OCI-M1 (cell line): ENCODE measurements at regions not wholly inside any gene's neighbourhood (a gene's known extent, or its start where the extent isn't known, plus 50 kb on each side); places are given as distances from the start of the nearest gene placed in this dataset.

Experiments
- DNase-seq: peaks from one replicate; lab custom pipeline; 2025; lab: John Stamatoyannopoulos, UW

DNA sequence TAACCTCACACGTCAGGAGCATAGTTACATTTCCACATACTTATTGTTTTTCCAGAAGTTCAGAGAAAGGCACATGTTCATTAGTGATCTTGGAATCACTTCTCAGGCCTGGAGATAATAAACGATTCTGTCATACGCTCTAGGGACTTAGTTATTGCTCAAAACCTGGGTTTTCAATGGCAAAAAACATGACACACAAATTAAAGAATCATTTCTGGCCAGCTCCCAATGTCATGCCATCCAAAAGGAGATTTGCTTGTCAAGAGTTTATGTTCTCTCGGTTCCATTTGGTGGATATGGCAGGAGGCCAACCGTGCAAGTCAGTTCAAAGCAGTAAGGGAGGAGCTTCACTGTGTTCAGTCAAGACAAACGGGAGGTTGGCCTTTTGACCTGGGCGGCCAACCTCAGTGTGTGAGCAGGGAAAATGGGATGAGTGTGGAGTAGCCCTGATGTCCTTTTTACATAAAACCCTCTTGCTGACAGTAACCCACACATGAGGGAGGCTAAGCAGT, 123.4 kb downstream of the NXNL2 start:
- DNase-seq, result no peak

- no peak for DNase-seq
Measured at GRCh38 chr9:88659126-88659525, 124.1 kb downstream of the NXNL2 start.

GRCh38 chr9:88660611-88661010, 125.6 kb downstream of the NXNL2 start:
- DNase-seq, result peak; percentile 3

DNA sequence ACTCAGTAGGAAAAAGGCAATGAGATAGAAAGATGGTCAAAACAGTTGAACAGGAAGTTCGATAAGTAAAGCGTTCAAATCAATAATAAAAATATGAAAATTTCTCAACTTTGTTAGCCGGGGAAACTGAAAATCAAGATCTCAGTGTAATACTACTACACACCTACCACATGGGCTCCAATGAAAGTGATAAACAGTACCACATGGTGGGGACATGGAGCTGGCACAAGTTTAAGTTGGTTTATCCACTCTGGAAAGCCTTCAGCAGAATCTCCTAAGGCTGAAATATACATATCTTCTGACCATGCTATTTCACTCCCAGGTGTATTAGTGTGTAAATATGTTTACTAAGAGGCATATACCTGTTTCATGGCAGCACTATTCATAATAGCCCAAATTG, 126.8 kb downstream of the NXNL2 start:
- no peak for DNase-seq

- DNase-seq, result no peak
Measured at GRCh38 chr9:88663771-88664419, 128.9 kb downstream of the NXNL2 start.

DNA sequence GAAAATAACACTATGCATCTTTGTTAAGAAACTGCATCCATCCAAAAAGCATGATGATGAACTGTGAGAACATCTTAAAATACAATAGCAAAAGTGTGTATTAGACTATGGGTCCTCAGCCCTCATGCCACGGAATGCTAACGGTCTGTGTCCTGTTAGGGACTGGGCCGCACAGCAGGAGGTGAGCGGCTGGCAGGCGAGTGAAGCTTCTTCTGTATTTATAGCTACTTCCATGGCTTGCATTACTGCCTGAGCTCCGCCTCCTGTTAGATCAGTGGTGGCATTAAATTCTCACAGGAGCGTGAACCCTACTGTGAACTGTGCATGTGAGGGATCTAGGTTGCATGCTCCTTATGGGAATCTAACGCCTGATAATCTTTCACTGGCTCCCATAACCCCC, 129.8 kb downstream of the NXNL2 start:
- no peak for DNase-seq

GRCh38 chr9:88672874-88673689, 138.1 kb downstream of the NXNL2 start:
- no peak for DNase-seq

DNA sequence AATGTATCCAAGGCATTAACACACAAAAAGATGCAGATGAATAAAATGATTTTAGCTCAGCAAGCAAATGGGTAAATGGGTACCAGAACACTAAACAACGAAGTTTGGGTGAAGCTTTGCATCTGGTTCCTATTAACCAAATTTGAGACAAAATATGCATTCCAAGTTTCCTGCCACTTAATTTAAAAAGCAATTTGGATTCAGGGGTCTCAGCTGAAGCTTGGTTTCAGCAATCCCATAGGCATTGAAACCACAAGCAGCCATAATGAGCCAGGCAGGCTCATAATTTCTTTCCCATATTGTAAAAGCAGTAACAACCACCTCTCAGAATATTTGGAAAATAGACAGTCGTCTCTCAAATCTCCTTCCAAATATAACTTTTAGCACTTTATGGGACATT, 138.9 kb downstream of the NXNL2 start:
- DNase-seq, result no peak

GRCh38 chr9:88676644-88677043, 141.7 kb downstream of the NXNL2 start:
- DNase-seq, result no peak

DNA sequence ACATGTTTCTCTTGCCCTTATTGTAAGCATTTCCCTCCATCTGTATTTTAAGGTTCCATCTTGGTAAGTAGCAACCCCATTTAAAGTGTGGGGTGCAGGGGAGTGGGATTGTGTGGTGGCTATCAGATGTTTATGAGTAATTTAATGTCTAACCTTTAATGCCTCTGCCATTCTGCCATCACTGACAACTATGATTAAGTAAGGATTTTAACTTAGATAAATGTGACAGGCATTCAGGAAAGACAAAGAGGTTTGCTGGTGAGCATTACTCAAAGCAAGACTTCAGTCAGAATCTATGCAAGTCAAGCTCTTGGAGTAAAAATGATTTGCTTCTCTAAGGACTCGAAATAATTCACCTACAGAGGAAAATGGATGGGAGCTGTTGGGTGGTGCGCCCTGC, 143.0 kb downstream of the NXNL2 start:
- DNase-seq, result no peak

- DNase-seq, result no peak
Measured at GRCh38 chr9:88678431-88678830, 143.5 kb downstream of the NXNL2 start.

DNA sequence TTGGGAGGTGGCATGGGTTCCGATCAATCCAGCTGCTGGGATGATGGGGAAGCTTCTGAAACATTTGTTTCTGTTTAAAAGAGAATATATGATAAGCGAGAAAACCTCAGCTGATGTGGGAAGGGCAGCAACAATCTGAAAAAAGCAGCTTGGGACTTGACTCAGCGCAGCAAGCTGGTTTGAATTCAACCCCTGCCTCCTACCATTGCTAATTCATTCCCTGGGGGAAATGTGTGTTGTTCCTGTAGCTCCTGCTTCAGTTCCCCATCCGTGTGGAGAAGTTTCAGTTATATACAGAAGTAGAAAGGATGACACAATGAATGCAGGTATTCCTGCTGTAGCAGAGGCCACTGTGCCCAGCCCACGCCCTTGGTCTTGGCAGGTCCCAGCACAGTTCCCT, 145.1 kb downstream of the NXNL2 start:
- no peak for DNase-seq

DNA sequence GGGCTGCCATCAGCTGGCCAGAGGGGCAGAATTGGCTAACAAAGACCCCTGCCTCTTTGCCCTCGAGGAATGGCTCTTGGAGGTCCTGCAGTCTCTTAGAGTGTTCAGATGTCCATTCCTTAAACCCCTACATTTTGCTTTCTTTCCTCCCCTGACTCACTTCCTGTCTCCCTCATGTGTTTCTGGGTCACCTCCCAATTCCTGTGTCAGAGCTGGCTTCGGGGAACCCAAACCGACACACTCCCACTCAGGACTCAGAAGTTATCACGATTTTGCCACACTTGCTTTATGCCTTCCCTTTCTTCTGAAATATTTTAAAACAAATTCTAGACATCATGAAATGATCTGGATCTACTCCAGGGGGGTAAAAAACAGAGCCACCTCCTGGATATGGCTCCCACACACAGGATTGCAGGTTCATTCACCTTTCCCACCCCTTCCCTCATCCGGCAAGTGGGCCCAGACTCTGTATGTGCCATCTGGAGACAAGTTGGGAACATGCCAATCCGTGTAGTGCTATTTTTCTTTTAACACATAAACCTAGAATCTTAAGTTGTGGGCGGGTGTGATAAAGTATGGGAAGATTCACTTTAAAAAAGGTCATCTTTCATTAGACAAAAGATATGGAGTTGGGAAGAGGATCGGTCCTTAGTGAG, 145.7 kb downstream of the NXNL2 start:
- no peak for DNase-seq

GRCh38 chr9:88681434-88681833, 146.5 kb downstream of the NXNL2 start:
- no peak for DNase-seq

- DNase-seq, result no peak
Measured at GRCh38 chr9:88682431-88682831, 147.5 kb downstream of the NXNL2 start.

- no peak for DNase-seq
Measured at GRCh38 chr9:88684046-88684445, 149.1 kb downstream of the NXNL2 start.

- no peak for DNase-seq
Measured at GRCh38 chr9:88684845-88685244, 149.9 kb downstream of the NXNL2 start.

DNA sequence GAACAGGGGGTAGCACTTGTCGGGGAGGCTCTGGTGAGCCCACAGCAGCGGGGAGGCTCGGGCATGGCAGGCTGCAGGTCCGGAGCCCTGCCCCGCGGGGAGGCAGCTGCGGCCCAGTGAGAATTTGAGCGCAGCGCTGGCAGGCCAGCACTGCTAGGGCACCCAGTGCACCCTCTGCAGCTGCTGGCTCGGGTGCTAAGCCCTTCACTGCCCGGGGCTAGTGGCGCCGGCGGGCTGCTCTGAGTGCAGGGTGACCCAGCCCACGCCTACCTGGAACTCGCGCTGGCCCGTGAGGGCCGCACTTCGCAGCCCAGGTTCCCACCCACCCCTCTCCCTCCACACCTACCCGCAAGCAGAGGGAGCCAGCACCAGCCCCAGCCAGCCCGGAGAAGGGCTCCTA, 151.0 kb downstream of the NXNL2 start:
- DNase-seq, result no peak

DNA sequence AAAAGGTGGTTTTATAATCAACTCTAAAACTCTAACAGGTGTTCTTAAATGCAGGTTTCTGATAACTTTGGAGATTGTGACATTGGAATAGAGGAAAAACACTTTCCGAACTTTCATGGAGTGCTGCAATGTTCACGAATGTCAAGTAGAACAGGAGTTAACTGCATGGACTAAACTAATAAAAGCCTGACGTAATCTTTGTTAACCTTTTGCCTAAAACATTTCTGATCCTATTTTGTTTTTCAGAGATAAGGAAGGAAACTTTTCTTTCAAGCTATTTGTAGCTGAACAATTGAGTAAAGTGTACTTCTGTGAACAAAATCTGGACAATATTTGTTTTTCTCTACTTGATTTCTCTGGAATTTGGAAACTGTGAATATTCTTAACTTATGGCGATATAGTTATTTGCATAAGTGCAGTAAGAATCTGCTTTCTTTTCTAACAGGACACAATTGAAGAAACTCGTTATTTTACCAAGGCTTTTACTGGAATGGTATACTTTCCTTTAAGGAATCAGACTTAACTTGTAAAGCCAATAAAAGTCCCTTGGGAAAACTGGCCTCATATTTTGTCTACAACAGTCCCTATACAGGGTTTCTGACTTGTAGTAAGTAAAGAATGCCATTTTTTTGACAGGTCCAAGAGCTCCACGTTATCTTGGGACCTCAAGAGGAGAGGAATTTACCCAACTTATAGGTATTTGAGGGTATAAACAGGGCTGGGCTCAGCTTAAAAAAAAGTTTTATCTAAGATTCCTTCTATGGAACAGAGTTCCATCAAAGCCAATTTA, 154.7 kb downstream of the NXNL2 start:
- DNase-seq, result no peak

DNA sequence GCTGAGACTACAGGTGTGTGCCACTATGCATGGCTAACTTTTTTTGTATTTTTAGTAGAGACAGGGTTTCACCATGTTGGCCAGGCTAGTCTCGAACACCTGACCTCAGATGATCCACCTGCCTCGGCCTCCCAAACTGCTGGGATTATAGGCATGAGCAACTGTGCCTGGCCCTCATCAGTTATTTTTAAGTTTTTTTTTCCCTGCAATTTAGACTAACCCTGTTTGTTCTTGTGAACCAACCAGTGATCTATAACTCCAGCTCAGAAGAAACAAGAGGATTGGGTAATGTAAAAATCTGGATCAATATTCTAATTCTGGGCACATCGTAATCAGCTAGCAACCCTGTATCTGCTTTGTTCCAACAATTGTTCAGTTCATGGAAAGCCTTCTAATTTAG, 155.7 kb downstream of the NXNL2 start:
- no peak for DNase-seq

DNA sequence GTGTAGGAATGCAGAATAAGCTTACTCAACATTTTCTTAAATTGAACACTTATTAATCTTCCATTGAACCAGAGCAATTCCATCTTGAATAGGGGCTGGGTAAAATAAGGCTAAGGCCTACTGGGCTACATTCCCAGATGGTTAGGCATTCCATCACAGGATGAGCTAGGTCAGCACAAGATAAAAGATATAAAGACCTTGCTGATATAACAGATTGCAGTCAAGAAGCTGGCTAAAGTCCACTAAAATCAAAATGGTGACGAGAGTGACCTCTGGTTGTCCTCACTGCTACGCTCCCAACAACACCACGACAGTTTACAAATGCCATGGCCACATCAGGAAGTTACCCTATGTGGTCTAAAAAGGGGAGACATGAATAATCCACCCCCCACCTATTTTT, 156.1 kb downstream of the NXNL2 start:
- DNase-seq, result no peak

DNA sequence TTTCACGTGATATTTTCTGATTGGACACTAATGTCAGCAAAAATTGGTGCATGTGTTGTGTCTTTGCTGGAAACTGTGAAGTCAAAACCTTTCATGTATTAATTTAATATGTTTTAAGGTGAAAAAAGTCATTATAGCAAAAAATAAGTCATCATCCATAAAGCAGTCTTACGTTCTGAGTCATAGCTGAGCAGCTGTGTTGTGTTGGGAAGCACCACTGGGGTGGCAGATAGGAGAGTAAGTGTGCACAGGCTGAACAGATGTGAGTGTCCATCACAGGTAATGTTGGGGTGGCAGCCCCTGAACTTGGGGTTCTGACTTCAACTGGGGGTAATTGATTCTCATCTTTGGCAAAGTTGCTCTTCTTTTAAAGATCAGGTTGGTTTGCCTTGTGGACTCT, 156.8 kb downstream of the NXNL2 start:
- DNase-seq, result no peak
